ENCODE measurements at regions not wholly inside any gene's neighbourhood (a gene's known extent, or its start where the extent isn't known, plus 50 kb on each side); places are given as distances from the start of the nearest gene placed in this dataset.

- TF ChIP-seq IRX3 (CRISPR knock-in tag; IDR thresholded peaks at IDR 0.05; ENCODE audit: borderline replicate concordance, low read depth) (no peak), TOE1 (CRISPR knock-in tag; IDR thresholded peaks at IDR 0.05) (no peak), MIXL1 (CRISPR knock-in tag; IDR thresholded peaks at IDR 0.05) (no peak), MIER2 (CRISPR knock-in tag; IDR thresholded peaks at IDR 0.05) (peak; percentile 86; the same call in 1 of the 2 replicates), ZC3H4 (CRISPR knock-in tag; IDR thresholded peaks at IDR 0.05; ENCODE audit: borderline replicate concordance) (no peak), CBX5 (CRISPR knock-in tag; IDR thresholded peaks at IDR 0.05; ENCODE audit: borderline replicate concordance) (peak; percentile 84; the same call in 1 of the 2 replicates), ZNF281 (CRISPR knock-in tag; IDR thresholded peaks at IDR 0.05; ENCODE audit: borderline replicate concordance) (no peak), FOXA3 (CRISPR knock-in tag; IDR thresholded peaks at IDR 0.05) (peak; percentile 69), FOSL2 (CRISPR knock-in tag; IDR thresholded peaks at IDR 0.05) (peak; percentile 61), ZNF503 (CRISPR knock-in tag; IDR thresholded peaks at IDR 0.05) (0 out of 2 replicates have a peak, but pooled peaks have one; percentile 43), ZNF280D (CRISPR knock-in tag; IDR thresholded peaks at IDR 0.05) (0 out of 2 replicates have a peak, but pooled peaks have one; percentile 29), TARDBP (CRISPR knock-in tag; IDR thresholded peaks at IDR 0.05) (peak; percentile 60; the same call in 1 of the 2 replicates), SOX6 (IDR thresholded peaks at IDR 0.05) (no peak), SOX6 (CRISPR knock-in tag; IDR thresholded peaks at IDR 0.05) (peak; percentile 50), ZNF644 (CRISPR knock-in tag; IDR thresholded peaks at IDR 0.05; ENCODE audit: low read depth) (peak; percentile 100), ZNF292 (CRISPR knock-in tag; IDR thresholded peaks at IDR 0.05; ENCODE audit: borderline replicate concordance, low read depth) (no peak), ONECUT2 (CRISPR knock-in tag; IDR thresholded peaks at IDR 0.05) (0 out of 2 replicates have a peak, but pooled peaks have one; percentile 29), JUN (CRISPR knock-in tag; IDR thresholded peaks at IDR 0.05) (no peak), SAP130 (CRISPR knock-in tag; IDR thresholded peaks at IDR 0.05; ENCODE audit: low read depth) (0 out of 2 replicates have a peak, but pooled peaks have one; percentile 25)
- TF ChIP-seq, protein P1, sequence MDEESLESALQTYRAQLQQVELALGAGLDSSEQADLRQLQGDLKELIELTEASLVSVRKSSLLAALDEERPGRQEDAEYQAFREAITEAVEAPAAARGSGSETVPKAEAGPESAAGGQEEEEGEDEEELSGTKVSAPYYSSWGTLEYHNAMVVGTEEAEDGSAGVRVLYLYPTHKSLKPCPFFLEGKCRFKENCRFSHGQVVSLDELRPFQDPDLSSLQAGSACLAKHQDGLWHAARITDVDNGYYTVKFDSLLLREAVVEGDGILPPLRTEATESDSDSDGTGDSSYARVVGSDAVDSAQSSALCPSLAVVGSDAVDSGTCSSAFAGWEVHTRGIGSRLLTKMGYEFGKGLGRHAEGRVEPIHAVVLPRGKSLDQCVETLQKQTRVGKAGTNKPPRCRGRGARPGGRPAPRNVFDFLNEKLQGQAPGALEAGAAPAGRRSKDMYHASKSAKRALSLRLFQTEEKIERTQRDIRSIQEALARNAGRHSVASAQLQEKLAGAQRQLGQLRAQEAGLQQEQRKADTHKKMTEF (CRISPR knock-in tag; IDR thresholded peaks at IDR 0.05): 0 out of 2 replicates have a peak, but pooled peaks have one; percentile 27
Measured at GRCh38 chr2:216777637-216778273, 82.1 kb downstream of the TNP1 start (continued).

Data from HepG2 (cell line).